HEK293 (cell line): ENCODE measurements at regions not wholly inside any gene's neighbourhood (a gene's known extent, or its start where the extent isn't known, plus 50 kb on each side); places are given as distances from the start of the nearest gene placed in this dataset.

Experiments used
- CTCF ChIP-seq: fragments of 450-650 bp; formaldehyde crosslinking; IDR thresholded peaks from 2 replicates; pipeline ENCODE4 v1.5.1; 2016; ENCODE audit warnings: missing biosample characterization, missing genetic modification characterization
- KLF9 ChIP-seq: fragments of 450-650 bp; formaldehyde crosslinking; IDR thresholded peaks from 2 replicates; pipeline ENCODE4 v1.5.1; 2016; ENCODE audit warnings: missing biosample characterization, missing genetic modification characterization, low read depth
- PBX3 ChIP-seq: sonication (generic); formaldehyde crosslinking; IDR thresholded peaks from 2 replicates; pipeline ENCODE4 v1.8.1; 2022; ENCODE audit warnings: mild to moderate bottlenecking, moderate library complexity, missing genetic modification reagents
- PRDM6 ChIP-seq: fragments of 450-650 bp; formaldehyde crosslinking; IDR thresholded peaks from 2 replicates; pipeline ENCODE4 v1.5.1; 2017; ENCODE audit warnings: missing biosample characterization, missing genetic modification characterization
- TCF7L2 ChIP-seq: IDR thresholded peaks from 2 replicates; pipeline ENCODE4 v1.6.1; 2011; ENCODE audit warnings: low read depth, mild to moderate bottlenecking, inconsistent platforms, low read length, moderate library complexity, borderline replicate concordance
- ZBTB17 ChIP-seq: fragments of 450-650 bp; formaldehyde crosslinking; IDR thresholded peaks from 2 replicates; pipeline ENCODE4 v1.5.1; 2016; ENCODE audit warnings: missing biosample characterization, missing genetic modification characterization
- ZBTB21 ChIP-seq: fragments of 450-650 bp; formaldehyde crosslinking; IDR thresholded peaks from 2 replicates; pipeline ENCODE4 v1.5.1; 2017; ENCODE audit warnings: missing biosample characterization, missing genetic modification characterization
- ZBTB44 ChIP-seq: fragments of 450-650 bp; IDR thresholded peaks from 2 replicates; pipeline ENCODE4 v1.5.1; 2018; ENCODE audit warnings: missing biosample characterization, mild to moderate bottlenecking, missing genetic modification characterization
- ZNF114 ChIP-seq: fragments of 450-650 bp; formaldehyde crosslinking; IDR thresholded peaks from 2 replicates; pipeline ENCODE4 v1.5.0; 2017; ENCODE audit warnings: missing biosample characterization, missing genetic modification characterization
- ZNF2 ChIP-seq: fragments of 450-650 bp; formaldehyde crosslinking; IDR thresholded peaks from 2 replicates; pipeline ENCODE4 v1.5.1; 2016; ENCODE audit warnings: missing biosample characterization, missing genetic modification characterization
- ZNF423 ChIP-seq: fragments of 450-650 bp; formaldehyde crosslinking; IDR thresholded peaks from 2 replicates; pipeline ENCODE4 v1.5.1; 2016; ENCODE audit warnings: missing biosample characterization, missing genetic modification characterization
- ZNF747 ChIP-seq: fragments of 450-650 bp; formaldehyde crosslinking; IDR thresholded peaks from 2 replicates; pipeline ENCODE4 v1.5.1; 2016; ENCODE audit warnings: missing biosample characterization, missing genetic modification characterization

GRCh38 chr22:45094825-45095224, 68.9 kb upstream of the NUP50 start:
- no peak for TF ChIP-seq PBX3 (CRISPR knock-in tag)
- TF ChIP-seq CTCF (tag by site-specific recombination): no peak
- TF ChIP-seq ZNF114 (tag by site-specific recombination): no peak
- TF ChIP-seq ZNF423 (tag by site-specific recombination): no peak
- TF ChIP-seq ZNF747 (tag by site-specific recombination): no peak
- TF ChIP-seq KLF9 (tag by site-specific recombination): no peak
- TF ChIP-seq TCF7L2: no peak
- no peak for TF ChIP-seq ZBTB21 (tag by site-specific recombination)
- TF ChIP-seq ZNF2 (tag by site-specific recombination): no peak
- TF ChIP-seq ZBTB17 (tag by site-specific recombination): no peak
- TF ChIP-seq PRDM6 (tag by site-specific recombination): no peak
- no peak for TF ChIP-seq ZBTB44 (tag by site-specific recombination)
